ENCODE measurements at regions not wholly inside any gene's neighbourhood (a gene's known extent, or its start where the extent isn't known, plus 50 kb on each side); places are given as distances from the start of the nearest gene placed in this dataset.

GRCh38 chr12:63037746-63038712, 103.1 kb upstream of the PPM1H start:
- no peaks in the 10 kb centered on the region for H3K79me2 ChIP-seq (ENCODE audit: control insufficient read depth, insufficient read depth, low read length)
- no peak for DNase-seq
- no peaks in the 10 kb centered on the region for H3K4me1 ChIP-seq (ENCODE audit: control insufficient read depth in 2 of 2, insufficient read depth in 2 of 2, low read length in 2 of 2)
- no peaks in the 10 kb centered on the region for H4K20me1 ChIP-seq (ENCODE audit: control insufficient read depth, insufficient read depth, low read length, poor library complexity, severe bottlenecking)
- no peaks in the 10 kb centered on the region for H3K27me3 ChIP-seq (replicated peaks in 1 of 4; ENCODE audit: control extremely low read depth in 1 of 4, control insufficient read depth in 3 of 4, insufficient read depth in 4 of 4, low read length in 3 of 4)
- no peak overlapping the region for H3K4me2 ChIP-seq (replicated peaks; ENCODE audit: low read depth, low read length, poor library complexity, severe bottlenecking)
- ChIA-PET CTCF (no interaction called here), POLR2A (no interaction called here)
- H2AFZ ChIP-seq (ENCODE audit: insufficient read depth, low read depth, low read length, poor library complexity, severe bottlenecking), result no peak overlapping the region
- no peaks in the 10 kb centered on the region for H3K36me3 ChIP-seq (replicated peaks in 1 of 2; ENCODE audit: control extremely low read depth in 1 of 2, control insufficient read depth in 1 of 2, extremely low read depth in 1 of 2, insufficient read depth in 2 of 2, low read length in 1 of 2)
- TF ChIP-seq EZH2 (IDR thresholded peaks at IDR 0.05; ENCODE audit: borderline replicate concordance, insufficient read depth, low read depth, low read length, poor library complexity, severe bottlenecking) (no peak), CTCF (IDR thresholded peaks at IDR 0.05) (no peak)
- Mint-ChIP-seq H3K27ac (no peak overlapping the region), H3K4me3 (no peak overlapping the region), H3K9me3 (ENCODE audit: insufficient read depth) (no peaks in the 10 kb centered on the region), H3K4me1 (no peaks in the 10 kb centered on the region), H3K27me3 (peaks cover 4% of the 10 kb centered on the region)
- no peaks in the 10 kb centered on the region for H3K9me3 ChIP-seq (ENCODE audit: control extremely low read depth in 1 of 3, control insufficient read depth in 2 of 3, insufficient read depth in 1 of 3, low read length in 2 of 3)
- no peak overlapping the region for H3K9ac ChIP-seq (ENCODE audit: low read length)
- intact Hi-C loops (cut with micrococcal nuclease), result no loop called here
- H3K27ac ChIP-seq (ENCODE audit: low read length in 2 of 2), result no peak overlapping the region
- no peak for ATAC-seq (ENCODE audit: low read depth)
- WGBS (ENCODE audit: insufficient coverage), result 98% methylated on average over 6 of the region's 12 CpGs
- H3K4me3 ChIP-seq (ENCODE audit: control extremely low read depth in 1 of 5, extremely low read depth in 1 of 5, insufficient read depth in 1 of 5, low read depth in 2 of 5, low read length in 4 of 5), result no peak overlapping the region

- no peak overlapping the region for H3K27ac ChIP-seq (ENCODE audit: low read length in 2 of 2)
- ChIA-PET POLR2A (no interaction called here), CTCF (no interaction called here)
- Mint-ChIP-seq H3K27me3 (peaks cover 4% of the 10 kb centered on the region), H3K9me3 (ENCODE audit: insufficient read depth) (no peaks in the 10 kb centered on the region), H3K4me3 (no peak overlapping the region), H3K27ac (no peak overlapping the region), H3K4me1 (no peaks in the 10 kb centered on the region)
- no peak for TF ChIP-seq CTCF (IDR thresholded peaks at IDR 0.05)
- H3K27me3 ChIP-seq (replicated peaks in 1 of 4; ENCODE audit: control extremely low read depth in 1 of 4, control insufficient read depth in 3 of 4, insufficient read depth in 4 of 4, low read length in 3 of 4), result no peaks in the 10 kb centered on the region
- no peaks in the 10 kb centered on the region for H3K4me1 ChIP-seq (ENCODE audit: control insufficient read depth in 2 of 2, insufficient read depth in 2 of 2, low read length in 2 of 2)
- H3K4me3 ChIP-seq (ENCODE audit: control extremely low read depth in 1 of 5, extremely low read depth in 1 of 5, insufficient read depth in 1 of 5, low read depth in 2 of 5, low read length in 4 of 5), result no peak overlapping the region
- no peaks in the 10 kb centered on the region for H4K20me1 ChIP-seq (ENCODE audit: control insufficient read depth, insufficient read depth, low read length, poor library complexity, severe bottlenecking)
- no peaks in the 10 kb centered on the region for H3K79me2 ChIP-seq (ENCODE audit: control insufficient read depth, insufficient read depth, low read length)
- no peak overlapping the region for H3K4me2 ChIP-seq (replicated peaks; ENCODE audit: low read depth, low read length, poor library complexity, severe bottlenecking)
- no peaks in the 10 kb centered on the region for H3K9me3 ChIP-seq (ENCODE audit: control extremely low read depth in 1 of 3, control insufficient read depth in 2 of 3, insufficient read depth in 1 of 3, low read length in 2 of 3)
- ATAC-seq (ENCODE audit: low read depth), result no peak
- no peaks in the 10 kb centered on the region for H3K36me3 ChIP-seq (replicated peaks in 1 of 2; ENCODE audit: control extremely low read depth in 1 of 2, control insufficient read depth in 1 of 2, extremely low read depth in 1 of 2, insufficient read depth in 2 of 2, low read length in 1 of 2)
- WGBS (ENCODE audit: insufficient coverage), result 100% methylated on average over 1 of the region's 1 CpG
- DNase-seq, result no peak
- intact Hi-C loops (cut with micrococcal nuclease), result no loop called here
- H2AFZ ChIP-seq (ENCODE audit: insufficient read depth, low read depth, low read length, poor library complexity, severe bottlenecking), result no peak overlapping the region
- H3K9ac ChIP-seq (ENCODE audit: low read length), result no peak overlapping the region
Observed at GRCh38 chr12:63036974-63037335, 102.0 kb upstream of the PPM1H start.
